Nephron progenitor cell (in vitro differentiated cells): ENCODE measurements at regions not wholly inside any gene's neighbourhood (a gene's known extent, or its start where the extent isn't known, plus 50 kb on each side); places are given as distances from the start of the nearest gene placed in this dataset.
A peak's percentile ranks its signal among the peaks of the same experiment; 100 is the strongest.

Source experiments
- DNase-seq: peaks from one replicate; pipeline ENCODE4 v3.0.0; 2021
- H3K27ac Mint-ChIP-seq: 2 replicates; pipeline ENCODE4 v1.8.0; 2021; ENCODE audit warnings: mild to moderate bottlenecking, moderate library complexity, mixed read lengths
- H3K27me3 Mint-ChIP-seq: 2 replicates; pipeline ENCODE4 v1.8.0; 2021; ENCODE audit warnings: mild to moderate bottlenecking, low read depth, mixed read lengths; ENCODE audit not compliant: poor library complexity
- H3K36me3 Mint-ChIP-seq: 2 replicates; pipeline ENCODE4 v1.8.0; 2021; ENCODE audit warnings: low read depth, mixed read lengths
- H3K4me1 Mint-ChIP-seq: 2 replicates; pipeline ENCODE4 v1.8.0; 2021; ENCODE audit warnings: mixed read lengths
- H3K4me3 Mint-ChIP-seq: 2 replicates; pipeline ENCODE4 v1.8.0; 2021; ENCODE audit warnings: mild to moderate bottlenecking, moderate library complexity, mixed read lengths
- H3K9me3 Mint-ChIP-seq: 2 replicates; pipeline ENCODE4 v1.8.0; 2021; ENCODE audit warnings: mild to moderate bottlenecking, moderate library complexity, mixed read lengths
- TF ChIP-seq, protein P1 (sequence below): fragments of 200-600 bp; sonication (generic); IDR thresholded peaks from 2 replicates; pipeline ENCODE4 v1.5.0; 2021; ENCODE audit warnings: antibody characterized with exemption

DNA sequence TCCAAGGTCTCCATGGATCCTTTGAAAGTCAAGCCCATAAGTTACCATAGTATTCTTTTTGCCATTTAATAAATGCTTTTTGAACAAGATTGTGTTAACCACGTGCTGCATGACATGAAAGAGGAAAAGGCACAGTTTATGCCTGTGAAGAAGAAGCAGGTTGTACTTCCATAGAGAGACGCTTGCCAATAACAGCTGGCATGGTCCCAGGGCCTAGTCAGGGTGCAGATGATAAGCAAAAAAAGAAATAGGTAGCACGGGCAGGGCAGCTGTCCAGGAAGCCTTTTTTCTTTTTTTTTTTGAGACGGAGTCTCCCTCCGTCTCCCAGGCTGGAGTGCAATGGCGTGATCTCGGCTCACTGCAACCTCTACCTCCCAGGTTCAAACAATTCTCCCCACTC, 71.8 kb upstream of the CLINT1 start:
- no peak for DNase-seq
- H3K36me3 Mint-ChIP-seq: peaks cover 6% of the 10 kb centered on the region
- TF ChIP-seq, protein P1, sequence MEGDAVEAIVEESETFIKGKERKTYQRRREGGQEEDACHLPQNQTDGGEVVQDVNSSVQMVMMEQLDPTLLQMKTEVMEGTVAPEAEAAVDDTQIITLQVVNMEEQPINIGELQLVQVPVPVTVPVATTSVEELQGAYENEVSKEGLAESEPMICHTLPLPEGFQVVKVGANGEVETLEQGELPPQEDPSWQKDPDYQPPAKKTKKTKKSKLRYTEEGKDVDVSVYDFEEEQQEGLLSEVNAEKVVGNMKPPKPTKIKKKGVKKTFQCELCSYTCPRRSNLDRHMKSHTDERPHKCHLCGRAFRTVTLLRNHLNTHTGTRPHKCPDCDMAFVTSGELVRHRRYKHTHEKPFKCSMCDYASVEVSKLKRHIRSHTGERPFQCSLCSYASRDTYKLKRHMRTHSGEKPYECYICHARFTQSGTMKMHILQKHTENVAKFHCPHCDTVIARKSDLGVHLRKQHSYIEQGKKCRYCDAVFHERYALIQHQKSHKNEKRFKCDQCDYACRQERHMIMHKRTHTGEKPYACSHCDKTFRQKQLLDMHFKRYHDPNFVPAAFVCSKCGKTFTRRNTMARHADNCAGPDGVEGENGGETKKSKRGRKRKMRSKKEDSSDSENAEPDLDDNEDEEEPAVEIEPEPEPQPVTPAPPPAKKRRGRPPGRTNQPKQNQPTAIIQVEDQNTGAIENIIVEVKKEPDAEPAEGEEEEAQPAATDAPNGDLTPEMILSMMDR: no peak

DNA sequence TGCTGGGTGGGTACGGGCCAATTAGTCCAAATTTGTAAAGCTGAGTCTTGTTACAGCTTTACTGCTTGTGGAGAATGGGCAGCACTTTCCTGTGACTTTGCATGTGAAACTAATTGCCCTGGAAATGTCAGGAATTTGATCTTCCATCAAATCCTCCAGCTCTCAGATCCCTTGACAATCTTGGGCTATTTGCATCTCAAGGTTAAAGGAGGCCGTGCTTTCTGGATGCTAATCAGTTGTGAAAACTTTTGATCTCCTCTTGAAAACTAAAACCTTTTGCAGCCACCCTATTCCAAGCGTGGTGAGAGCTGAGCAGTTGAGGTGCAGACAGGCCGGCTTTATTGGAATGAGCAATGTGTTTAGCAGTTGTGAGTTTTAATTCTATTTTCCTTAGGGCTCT, 68.0 kb upstream of the CLINT1 start:
- Mint-ChIP-seq H3K9me3 (no peaks in the 10 kb centered on the region), H3K4me1 (peaks cover 23% of the 10 kb centered on the region), H3K27ac (peak overlapping the region; percentile 21), H3K4me3 (no peak overlapping the region), H3K36me3 (no peaks in the 10 kb centered on the region), H3K27me3 (peaks cover 17% of the 10 kb centered on the region)
- TF ChIP-seq, protein P1: no peak
- DNase-seq: no peak

More for the DNA sequence above, 71.8 kb upstream of the CLINT1 start:
- H3K27me3 Mint-ChIP-seq: peaks cover 16% of the 10 kb centered on the region
- no peak overlapping the region for H3K27ac Mint-ChIP-seq
- no peak overlapping the region for H3K4me3 Mint-ChIP-seq
- peaks cover 16% of the 10 kb centered on the region for H3K9me3 Mint-ChIP-seq
- peaks cover 18% of the 10 kb centered on the region for H3K4me1 Mint-ChIP-seq

DNA sequence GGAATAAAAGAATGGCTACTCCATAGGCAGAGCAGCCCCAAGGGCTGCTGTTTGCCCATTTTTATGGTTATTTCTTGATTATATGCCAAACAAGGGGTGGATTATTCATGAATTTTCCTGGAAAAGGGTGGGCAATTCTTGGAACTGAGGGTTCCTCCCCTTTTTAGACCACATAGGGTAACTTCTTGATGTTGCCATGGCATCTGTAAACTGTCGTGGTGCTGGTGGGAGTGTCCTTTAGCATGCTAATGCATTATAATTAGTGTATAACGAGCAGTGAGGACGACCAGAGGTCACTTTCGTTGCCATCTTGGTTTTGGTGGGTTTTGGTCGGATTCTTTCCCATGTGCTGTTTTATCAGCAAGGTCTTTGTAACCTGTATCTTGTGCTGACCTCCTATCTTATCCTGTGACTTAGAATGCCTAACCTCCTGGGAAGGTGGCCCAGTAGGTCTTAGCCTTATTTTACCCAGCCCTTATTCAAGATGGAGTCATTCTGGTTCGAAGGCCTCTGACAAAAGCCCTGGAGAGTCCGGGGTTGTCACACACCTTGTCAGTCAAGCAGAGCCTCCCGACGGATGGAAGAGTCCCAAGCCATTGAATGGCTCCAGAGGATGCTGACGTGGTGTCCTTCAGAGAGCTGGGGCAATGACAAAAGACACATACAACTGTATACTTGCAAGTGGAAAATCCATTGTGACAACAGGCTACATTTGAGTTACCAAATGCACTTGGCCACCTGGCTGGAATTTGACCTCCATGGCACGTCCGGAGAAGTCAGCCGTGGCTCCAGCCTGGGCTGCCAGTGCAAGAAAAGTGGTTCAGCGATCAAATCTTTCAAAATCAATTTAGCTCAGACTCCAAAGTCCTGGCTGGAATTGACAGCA, 67.1 kb upstream of the CLINT1 start:
- H3K36me3 Mint-ChIP-seq: no peaks in the 10 kb centered on the region

DNA sequence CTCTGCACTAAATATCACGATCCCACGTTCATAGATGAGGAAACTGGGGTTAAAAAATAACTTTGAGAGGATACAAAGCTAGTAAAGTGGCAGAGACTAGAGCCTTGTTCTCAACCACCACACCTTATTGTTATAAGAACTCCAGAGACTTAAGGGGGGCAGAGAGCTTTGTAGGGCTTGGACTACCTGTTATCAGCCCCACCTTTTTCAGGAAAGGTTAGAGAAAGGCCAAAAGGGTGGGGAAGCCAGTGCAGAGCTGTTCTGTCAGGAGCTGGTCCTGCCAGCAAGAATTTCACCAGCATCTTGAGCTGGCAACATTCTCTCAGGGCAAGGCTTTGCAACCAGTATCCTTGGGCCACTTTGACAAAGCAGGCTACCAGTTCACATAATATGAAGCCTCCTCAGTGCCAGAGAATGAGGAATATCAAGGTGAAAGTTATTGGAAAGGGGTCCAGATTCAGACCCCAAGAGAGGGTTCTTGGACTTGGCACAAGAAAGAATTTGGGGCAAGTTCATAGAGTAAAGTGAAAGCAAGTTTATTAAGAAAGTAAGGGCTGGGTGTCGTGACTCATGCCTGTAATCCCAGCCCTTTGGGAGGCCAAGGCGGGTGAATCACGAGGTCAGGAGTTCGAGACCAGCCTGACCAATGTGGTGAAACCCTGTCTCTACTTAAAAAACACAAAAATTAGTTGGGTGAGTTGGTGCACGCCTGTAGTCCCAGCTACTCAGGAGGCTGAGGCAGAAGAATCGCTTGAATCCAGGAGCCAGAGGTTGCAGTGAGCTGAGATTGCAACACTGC, 66.2 kb upstream of the CLINT1 start:
- Mint-ChIP-seq H3K4me3 (no peak overlapping the region), H3K4me1 (peaks cover 25% of the 10 kb centered on the region), H3K27ac (no peak overlapping the region)

More for the DNA sequence above, 67.1 kb upstream of the CLINT1 start:
- DNase-seq: no peak
- Mint-ChIP-seq H3K4me3 (no peak overlapping the region), H3K27me3 (peaks cover 13% of the 10 kb centered on the region), H3K4me1 (peaks cover 23% of the 10 kb centered on the region), H3K9me3 (no peaks in the 10 kb centered on the region), H3K27ac (no peak overlapping the region)
- TF ChIP-seq, protein P1: no peak

DNA sequence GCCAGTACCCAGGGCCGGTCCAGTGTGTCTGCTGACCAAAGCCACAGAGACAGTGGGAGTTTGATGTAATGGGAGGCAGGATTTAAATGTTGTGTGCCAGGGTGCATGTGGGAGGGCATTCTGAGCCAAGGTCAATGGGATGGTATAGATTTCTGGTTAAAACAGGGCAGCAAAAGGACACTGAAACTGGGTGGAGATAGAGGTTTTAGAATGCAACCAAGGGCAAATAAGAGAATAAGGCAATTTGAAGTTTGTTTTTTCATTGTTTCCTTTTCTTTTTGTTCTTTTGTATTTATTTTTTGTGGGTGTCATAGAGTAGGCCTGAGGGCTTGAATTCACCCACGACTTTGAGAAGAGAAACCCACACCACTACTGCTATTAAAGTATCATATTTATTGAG, 65.5 kb upstream of the CLINT1 start:
- TF ChIP-seq, protein P1: no peak
- Mint-ChIP-seq H3K4me3 (no peak overlapping the region), H3K36me3 (no peaks in the 10 kb centered on the region), H3K4me1 (peaks cover 31% of the 10 kb centered on the region), H3K27ac (no peak overlapping the region), H3K9me3 (no peaks in the 10 kb centered on the region), H3K27me3 (peaks cover 13% of the 10 kb centered on the region)
- no peak for DNase-seq

More for the DNA sequence above, 66.2 kb upstream of the CLINT1 start:
- Mint-ChIP-seq H3K36me3 (no peaks in the 10 kb centered on the region), H3K27me3 (peaks cover 13% of the 10 kb centered on the region), H3K9me3 (no peaks in the 10 kb centered on the region)
- TF ChIP-seq, protein P1: no peak
- DNase-seq: no peak
